ENCODE measurements at regions not wholly inside any gene's neighbourhood (a gene's known extent, or its start where the extent isn't known, plus 50 kb on each side); places are given as distances from the start of the nearest gene placed in this dataset.

- no peaks in the 10 kb centered on the region for H3K9me3 ChIP-seq
- no peak for TF ChIP-seq CTCF (IDR thresholded peaks at IDR 0.05)
- intact Hi-C loops (cut with DNase I) = no loop called here
- DNase-seq = no peak
- H3K36me3 ChIP-seq = no peaks in the 10 kb centered on the region
- H3K27me3 ChIP-seq (ENCODE audit: low read depth) = no peaks in the 10 kb centered on the region
- H3K4me3 ChIP-seq = no peak overlapping the region
- no peaks in the 10 kb centered on the region for H3K4me1 ChIP-seq
- no peak for ATAC-seq
- H3K27ac ChIP-seq = no peak overlapping the region
Measured at GRCh38 chr18:1495387-1495786, 590.7 kb downstream of the ADCYAP1 start.

- H3K27ac ChIP-seq = no peak overlapping the region
- DNase-seq = no peak
- TF ChIP-seq CTCF (IDR thresholded peaks at IDR 0.05) = no peak
- H3K9me3 ChIP-seq = no peaks in the 10 kb centered on the region
- no peaks in the 10 kb centered on the region for H3K27me3 ChIP-seq (ENCODE audit: low read depth)
- H3K4me1 ChIP-seq = no peaks in the 10 kb centered on the region
- ATAC-seq = no peak
- no peaks in the 10 kb centered on the region for H3K36me3 ChIP-seq
- no peak overlapping the region for H3K4me3 ChIP-seq
- intact Hi-C loops (cut with DNase I) = no loop called here
Measured at GRCh38 chr18:1496096-1496495, 591.4 kb downstream of the ADCYAP1 start.

DNA sequence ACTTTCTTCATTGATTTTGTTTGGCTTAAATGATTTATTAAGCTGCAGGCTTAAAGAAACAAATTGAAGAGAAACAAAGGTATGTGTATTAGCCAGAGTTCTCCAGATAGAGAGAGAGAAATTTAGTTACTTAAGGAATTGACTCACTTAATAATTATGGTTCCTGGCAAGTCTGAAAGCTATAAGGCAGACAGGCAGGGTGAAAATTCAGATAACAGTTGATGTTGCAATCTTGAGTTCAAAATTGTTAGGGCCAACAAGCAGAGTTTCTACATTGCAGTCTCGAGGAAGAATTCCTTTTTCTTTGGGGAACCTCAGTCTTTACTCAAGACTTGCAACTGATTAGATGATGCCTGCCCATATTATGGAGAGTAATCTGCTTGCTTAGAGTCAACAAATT, 593.5 kb downstream of the ADCYAP1 start:
- H3K4me3 ChIP-seq = no peak overlapping the region
- H3K27me3 ChIP-seq (ENCODE audit: low read depth) = no peaks in the 10 kb centered on the region
- H3K9me3 ChIP-seq = no peaks in the 10 kb centered on the region
- no peak overlapping the region for H3K27ac ChIP-seq
- no peaks in the 10 kb centered on the region for H3K4me1 ChIP-seq
- intact Hi-C loops (cut with DNase I) = no loop called here
- DNase-seq (no peak), ATAC-seq (no peak)
- H3K36me3 ChIP-seq = no peaks in the 10 kb centered on the region
- no peak for TF ChIP-seq CTCF (IDR thresholded peaks at IDR 0.05)

- Histone ChIP-seq H3K27me3 (ENCODE audit: low read depth) (no peaks in the 10 kb centered on the region), H3K9me3 (no peaks in the 10 kb centered on the region), H3K36me3 (no peaks in the 10 kb centered on the region), H3K4me1 (no peaks in the 10 kb centered on the region), H3K27ac (no peak overlapping the region), H3K4me3 (no peak overlapping the region)
- ATAC-seq (no peak), DNase-seq (no peak)
- TF ChIP-seq CTCF (IDR thresholded peaks at IDR 0.05) = no peak
- intact Hi-C loops (cut with DNase I) = no loop called here
Measured at GRCh38 chr18:1499265-1499664, 594.6 kb downstream of the ADCYAP1 start.

- Histone ChIP-seq H3K27ac (no peak overlapping the region), H3K4me3 (no peak overlapping the region), H3K4me1 (no peaks in the 10 kb centered on the region), H3K9me3 (no peaks in the 10 kb centered on the region), H3K36me3 (no peaks in the 10 kb centered on the region), H3K27me3 (ENCODE audit: low read depth) (no peaks in the 10 kb centered on the region)
- intact Hi-C loops (cut with DNase I) = no loop called here
- TF ChIP-seq CTCF (IDR thresholded peaks at IDR 0.05) = no peak
- ATAC-seq = no peak
- DNase-seq = no peak
Measured at GRCh38 chr18:1503847-1504246, 599.2 kb downstream of the ADCYAP1 start.

DNA sequence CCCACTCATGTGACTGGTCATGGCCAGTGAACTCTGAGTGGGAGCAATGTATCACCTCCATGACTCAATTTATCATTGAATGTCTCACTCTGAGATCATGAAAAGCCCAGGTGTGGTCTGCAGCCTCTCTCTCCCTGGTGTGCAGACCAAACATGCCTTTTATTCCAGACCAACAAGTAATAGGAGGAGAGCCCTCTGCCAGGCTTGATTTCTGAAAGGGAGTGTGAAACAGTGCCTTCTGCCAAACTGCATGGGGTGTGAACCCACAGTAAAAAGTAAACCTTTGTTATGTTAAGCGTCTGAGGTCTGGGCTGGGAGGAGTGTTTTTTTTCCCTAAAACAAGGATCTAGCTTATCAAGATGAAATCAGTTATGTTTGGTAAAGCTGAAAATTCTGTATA, 601.2 kb downstream of the ADCYAP1 start:
- TF ChIP-seq CTCF (IDR thresholded peaks at IDR 0.05) = no peak
- DNase-seq (no peak), ATAC-seq (no peak)
- Histone ChIP-seq H3K9me3 (no peaks in the 10 kb centered on the region), H3K4me3 (no peak overlapping the region), H3K27ac (no peak overlapping the region), H3K27me3 (ENCODE audit: low read depth) (no peaks in the 10 kb centered on the region), H3K36me3 (no peaks in the 10 kb centered on the region), H3K4me1 (no peaks in the 10 kb centered on the region)
- intact Hi-C loops (cut with DNase I) = no loop called here
